NCI-H460 (cell line): ENCODE measurements at regions not wholly inside any gene's neighbourhood (a gene's known extent, or its start where the extent isn't known, plus 50 kb on each side); places are given as distances from the start of the nearest gene placed in this dataset.
A peak's percentile ranks its signal among the peaks of the same experiment; 100 is the strongest.

ENCODE experiments used
- DNase-seq: peaks from one replicate; pipeline ENCODE4 v3.0.0-alpha.2; 2016; ENCODE audit warnings: low read depth; ENCODE audit errors: extremely low read depth

- DNase-seq = no peak
Observed at GRCh38 chr12:124433879-124434278, 133.5 kb downstream of the NCOR2 start.

- DNase-seq = no peak
Observed at GRCh38 chr12:124433147-124433874, 134.1 kb downstream of the NCOR2 start.

DNA sequence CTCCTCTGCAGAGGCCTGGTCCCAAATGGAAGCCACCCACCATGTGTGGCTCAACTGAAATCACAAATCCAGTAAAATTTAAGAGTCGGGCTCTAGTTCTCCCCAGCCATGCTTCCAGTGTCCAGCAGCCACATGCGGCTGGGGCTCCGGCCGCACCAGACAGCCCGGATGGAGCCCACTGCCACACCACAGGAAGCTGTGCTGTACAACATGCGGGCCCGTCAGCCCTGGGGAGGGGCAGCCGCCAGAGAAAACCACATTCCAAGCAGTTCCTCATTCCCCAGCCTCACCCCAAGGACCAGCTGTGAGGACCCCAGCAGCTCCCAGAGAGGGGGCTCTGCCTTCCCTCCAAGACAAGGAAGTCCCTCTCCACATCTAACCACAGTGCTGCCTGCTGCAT is 135.0 kb downstream of the NCOR2 start:
- DNase-seq = no peak

DNA sequence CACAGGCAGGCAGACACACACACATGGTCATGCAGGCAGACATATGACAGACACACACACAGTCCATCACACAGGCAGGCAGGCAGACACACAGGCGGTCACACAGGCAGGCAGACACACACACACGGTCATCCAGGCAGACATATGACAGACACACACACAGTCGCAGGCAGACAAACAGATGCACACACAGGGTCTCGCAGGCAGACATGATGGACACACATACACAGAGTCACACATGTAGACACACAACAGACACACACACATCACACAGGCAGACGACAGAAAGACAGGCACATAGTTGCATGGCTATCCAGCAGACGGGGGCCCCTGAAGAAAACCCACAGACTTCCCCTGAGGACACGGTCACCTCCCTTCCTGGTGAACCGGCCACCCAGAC is 135.4 kb downstream of the NCOR2 start:
- DNase-seq = no peak

DNA sequence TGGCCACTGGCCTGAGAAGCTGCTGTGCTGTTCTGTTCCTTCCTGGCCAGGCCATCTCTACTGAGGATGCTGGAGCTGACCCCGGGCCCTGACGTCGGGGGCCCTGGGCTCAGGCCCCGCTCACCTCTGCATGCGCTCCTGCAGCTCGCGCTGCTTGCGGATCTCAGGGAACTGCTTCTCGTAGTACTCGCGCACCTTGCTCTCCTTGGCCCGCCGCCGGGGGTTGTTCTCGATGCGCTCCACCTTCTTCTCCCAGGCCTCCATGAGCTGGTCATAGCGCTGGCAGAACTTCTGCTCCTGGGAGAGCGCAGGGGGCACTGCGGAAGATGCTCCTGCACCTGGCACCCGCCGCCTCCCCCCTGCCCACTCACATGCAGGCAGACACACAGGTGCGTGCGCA is 135.6 kb downstream of the RFLNA start:
- no peak for DNase-seq

GRCh38 chr12:124429535-124429934 is 134.6 kb downstream of the RFLNA start:
- DNase-seq = no peak

GRCh38 chr12:124428792-124429281 is 133.9 kb downstream of the RFLNA start:
- DNase-seq = no peak

DNA sequence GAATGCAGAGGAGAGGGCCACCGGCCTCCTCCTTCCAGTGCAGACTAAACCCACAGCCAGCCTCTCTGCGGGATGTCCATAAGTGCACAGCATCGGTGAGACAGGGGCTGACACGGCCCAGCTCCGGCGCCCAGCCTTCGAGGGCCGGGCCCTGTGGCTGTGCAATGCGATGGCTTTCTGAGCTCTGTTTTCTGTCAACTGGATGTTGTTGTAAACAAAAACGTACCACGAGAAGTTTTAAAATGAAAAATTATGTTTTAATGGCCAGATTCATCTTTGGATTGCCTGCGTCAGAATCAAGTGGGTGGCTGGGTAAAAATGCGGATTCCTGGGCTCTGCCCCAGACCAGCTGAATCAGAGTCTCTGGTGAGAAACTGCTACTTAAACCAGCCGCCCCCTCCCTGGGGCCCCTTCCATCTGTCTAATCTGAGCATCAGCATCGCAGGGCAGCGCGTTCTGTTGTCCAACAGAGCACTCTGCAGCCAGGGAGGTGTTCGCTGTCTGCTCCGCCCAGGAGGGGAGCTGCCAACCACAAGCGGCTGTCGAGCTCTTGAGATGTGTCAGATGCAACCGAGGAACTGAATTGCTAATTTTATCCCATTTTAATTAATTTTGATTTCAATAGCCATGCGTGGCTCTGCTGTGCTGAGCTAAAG is 133.4 kb downstream of the RFLNA start:
- no peak for DNase-seq

DNA sequence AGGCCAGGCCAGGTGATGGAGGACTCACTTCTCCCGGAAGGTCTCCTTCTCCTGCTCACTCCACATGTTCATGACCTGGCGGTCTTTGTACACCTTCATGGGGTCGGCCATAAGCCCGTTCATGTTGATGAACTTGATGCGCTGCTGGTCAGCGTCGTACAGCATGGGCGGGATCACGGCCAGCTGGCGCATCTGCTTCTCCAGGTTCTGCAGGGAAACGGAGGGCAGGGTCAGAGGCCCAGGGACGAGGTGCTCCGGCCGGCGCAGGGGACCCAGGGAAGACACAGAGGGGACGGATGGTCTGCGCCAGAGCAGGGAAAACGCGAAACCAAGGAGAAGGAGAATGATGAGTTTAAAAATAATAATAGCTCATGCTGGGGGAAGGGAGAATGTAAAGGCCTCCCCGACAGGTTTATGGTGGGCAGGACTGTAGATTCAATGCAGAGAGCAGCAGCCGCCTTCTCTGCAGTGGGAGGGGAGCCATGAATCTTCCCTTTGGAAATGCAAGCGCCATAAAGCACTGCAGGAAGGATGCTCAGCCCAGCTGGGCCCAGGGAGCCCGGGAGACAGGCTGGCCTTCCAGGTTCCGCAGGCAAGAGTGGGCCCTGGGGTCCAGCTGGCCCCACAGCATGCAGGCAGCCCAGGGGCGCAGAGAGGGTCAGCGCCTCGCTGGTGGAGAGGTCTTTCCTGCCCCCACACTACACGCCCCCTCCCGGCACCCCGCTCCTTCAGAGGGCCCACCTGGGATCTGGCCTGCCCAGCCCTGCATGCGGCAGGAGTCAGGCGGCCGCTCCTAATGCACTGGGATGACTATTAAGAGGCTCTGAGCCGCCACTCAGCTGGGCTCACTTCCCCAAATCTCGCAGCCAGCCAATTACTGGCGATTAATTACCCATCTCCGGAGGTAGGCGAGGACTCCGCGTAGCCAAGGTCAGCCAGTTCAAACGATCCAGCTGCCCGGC is 132.0 kb downstream of the RFLNA start:
- no peak for DNase-seq

- no peak for DNase-seq
Observed at GRCh38 chr12:124425667-124426066, 130.8 kb downstream of the RFLNA start.

DNA sequence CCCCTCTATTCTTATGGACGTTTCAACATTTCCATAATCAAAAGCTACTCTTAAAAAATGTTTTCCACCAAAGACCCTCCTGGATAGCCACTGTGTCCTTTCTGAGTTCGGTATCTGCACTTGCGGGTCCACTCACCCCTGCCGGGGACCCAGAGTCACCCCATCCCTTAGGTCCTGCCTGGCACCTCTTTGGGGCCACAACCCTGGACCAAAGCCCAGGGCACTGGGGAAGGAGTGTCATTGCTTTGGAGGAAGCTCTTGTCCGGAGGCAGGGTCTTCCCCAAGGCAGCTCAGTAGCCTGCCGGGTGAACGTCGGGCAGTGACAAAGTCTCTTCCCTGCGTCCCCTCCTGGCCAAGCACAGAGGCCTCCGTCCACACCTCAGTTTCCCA is 129.6 kb downstream of the RFLNA start:
- no peak for DNase-seq

DNA sequence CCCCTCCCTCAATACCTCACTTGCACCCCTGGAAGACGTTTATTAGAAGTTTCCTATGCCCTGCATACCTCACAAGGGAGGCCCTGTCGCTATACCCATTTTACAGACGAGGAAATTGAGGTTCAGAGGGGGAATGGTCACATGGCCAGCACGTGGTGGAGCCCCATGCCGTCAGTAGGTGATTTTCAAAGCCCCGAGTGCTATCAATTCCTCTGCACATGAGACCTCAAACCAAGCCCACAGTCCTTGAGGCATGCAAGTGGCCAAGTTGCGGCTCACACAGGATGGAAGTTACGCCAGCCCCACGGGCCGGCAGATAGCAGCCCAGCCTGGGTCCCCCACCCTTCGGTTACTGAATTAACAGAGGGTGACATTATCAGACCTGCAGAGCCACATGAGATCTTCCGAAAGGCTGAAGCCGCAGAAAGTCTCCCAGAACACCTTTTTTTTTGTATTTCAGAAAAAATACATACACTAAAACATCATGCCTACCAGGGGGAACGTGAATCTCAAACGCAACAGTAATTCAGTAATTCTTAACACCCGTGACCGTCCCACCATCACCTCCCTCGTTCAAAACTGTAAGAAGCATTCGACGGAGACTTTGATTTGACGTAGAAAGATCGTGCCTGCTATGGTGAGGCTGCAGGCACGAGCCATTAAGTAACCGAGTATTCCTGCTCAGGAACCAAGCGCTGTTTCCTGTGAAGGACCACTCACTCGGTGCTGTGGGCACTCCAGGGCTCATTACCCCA is 129.0 kb downstream of the RFLNA start:
- no peak for DNase-seq

- DNase-seq = peak; percentile 79
Observed at GRCh38 chr12:124422570-124423523, 128.0 kb downstream of the RFLNA start.

GRCh38 chr12:124422142-124422569 is 127.3 kb downstream of the RFLNA start:
- DNase-seq = no peak

DNA sequence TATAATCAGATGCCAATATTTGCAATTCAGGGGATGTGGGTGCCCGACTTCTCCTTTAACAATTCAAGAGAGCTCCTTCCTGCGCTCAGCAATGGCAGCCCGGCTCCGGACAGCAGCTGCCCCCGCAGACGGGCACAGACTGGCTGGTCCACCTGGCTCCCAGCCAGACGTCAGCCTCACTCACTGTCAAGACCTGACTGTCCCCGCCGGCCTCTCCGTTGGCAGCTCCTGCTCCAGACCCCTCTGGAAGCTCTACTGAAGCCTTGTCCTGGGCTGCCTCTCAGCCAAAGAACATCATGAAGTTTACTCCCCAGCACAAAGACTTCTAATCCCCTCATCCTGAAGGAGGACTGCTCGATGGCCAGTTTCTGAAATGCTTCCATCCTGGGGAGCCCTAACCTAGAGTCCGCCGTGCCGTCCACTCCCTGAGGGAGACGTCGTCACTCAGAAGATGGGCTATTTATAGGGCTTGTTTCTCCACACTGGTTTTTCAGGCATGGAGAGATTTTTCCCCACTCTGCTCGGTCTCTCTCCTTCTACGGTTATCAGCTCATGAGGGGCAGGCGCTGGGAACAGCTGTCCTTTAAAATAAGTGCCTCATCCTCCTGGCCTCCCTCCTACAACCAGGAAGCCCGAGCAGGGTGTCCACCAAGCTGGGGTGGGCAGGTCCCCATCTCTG is 126.2 kb downstream of the RFLNA start:
- DNase-seq = no peak

DNA sequence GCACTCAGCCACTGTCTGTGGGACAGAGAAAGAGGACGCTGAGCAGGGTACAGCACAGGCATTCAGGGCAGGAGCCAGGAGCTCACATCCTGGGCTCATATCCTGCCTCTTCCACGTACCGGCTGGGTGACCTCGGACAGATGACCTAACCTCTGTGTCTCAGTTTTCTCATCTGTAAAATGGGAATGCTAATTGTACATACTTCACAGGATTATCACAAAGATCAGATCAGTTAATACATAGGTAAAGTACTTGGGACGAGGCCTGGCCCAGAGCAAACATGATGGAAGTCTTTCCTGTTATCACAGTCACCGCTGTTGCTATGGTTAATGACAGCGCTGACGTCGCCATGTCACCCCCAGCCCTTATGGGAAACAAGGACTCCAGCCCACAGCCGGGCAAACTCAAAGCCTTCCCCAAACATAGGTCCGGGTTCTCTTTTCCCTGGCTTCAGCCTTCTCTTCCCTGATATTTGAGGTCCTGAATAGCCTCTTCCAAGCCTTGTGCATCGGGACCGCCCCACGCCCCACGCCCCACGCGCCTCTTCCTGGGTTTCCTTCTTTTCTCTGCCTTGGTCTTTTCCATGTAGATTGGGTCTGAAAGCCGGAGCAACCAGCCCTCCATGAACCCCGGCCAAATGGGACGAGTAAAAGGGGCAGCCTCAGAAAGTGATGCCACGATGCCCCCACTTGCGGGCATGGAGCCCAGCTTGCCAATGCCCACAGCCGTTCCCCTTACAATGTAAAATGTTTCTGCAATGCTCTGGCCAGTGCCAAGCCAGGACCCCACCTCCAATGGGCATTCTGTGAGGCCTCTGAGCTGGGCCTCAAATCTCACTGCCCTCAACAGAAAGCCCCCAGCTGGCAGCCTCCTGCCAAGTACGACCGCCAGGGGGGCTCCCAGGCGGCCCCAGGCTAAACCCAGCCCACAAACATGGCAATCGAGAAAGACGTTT is 125.4 kb downstream of the RFLNA start:
- DNase-seq = no peak

DNA sequence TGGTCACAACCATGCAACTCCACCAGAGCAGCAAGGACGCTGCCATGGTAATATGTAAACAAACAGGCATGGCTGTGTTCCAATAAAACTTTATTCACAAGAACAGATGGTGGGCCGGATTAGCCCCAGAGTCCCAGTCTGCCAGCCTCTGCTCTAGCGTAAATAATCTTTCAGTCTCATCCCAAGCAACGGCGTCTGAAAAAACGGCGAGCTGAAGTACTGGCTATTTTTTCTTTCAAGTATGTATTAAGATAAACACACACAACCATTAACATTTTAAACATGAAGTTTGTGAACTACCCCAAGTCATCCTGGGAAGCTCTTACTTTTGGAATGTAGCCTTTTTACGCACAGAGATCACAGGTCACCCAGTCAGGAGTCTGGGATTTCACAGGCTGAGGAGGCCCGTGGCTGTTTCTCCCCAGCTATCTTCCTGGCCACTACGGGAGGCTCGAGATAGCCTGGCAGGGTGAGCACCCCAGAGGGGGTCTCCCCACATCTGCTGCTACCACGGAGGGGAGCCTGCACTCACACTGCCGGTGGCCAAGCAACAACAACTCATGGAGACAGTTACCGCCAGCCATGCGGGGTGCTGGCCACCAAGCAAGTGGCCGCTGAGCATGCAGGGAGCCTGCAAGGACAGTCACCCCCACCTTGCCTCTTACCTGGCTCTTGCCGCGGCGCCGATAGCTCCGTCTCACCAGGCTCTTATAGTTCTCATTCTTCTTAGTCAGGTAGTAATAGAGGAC is 124.6 kb downstream of the RFLNA start:
- no peak for DNase-seq
